ENCODE measurements at regions not wholly inside any gene's neighbourhood (a gene's known extent, or its start where the extent isn't known, plus 50 kb on each side); places are given as distances from the start of the nearest gene placed in this dataset.

- DNase-seq (no peak), ATAC-seq (no peak)
- Histone ChIP-seq H3K4me3 (no peak overlapping the region), H3K36me3 (ENCODE audit: low read depth) (no peaks in the 10 kb centered on the region), H3K9me3 (no peaks in the 10 kb centered on the region), H3K4me1 (ENCODE audit: low read depth) (no peaks in the 10 kb centered on the region)
- intact Hi-C loops (cut with DNase I, micrococcal nuclease) = no loop called here
- no peak for TF ChIP-seq CTCF (IDR thresholded peaks at IDR 0.05)
These were observed 95.4 kb upstream of the CNKSR3 start for GRCh38 chr6:154605882-154606370.

- intact Hi-C loops (cut with DNase I, micrococcal nuclease) = no loop called here
- DNase-seq (no peak), ATAC-seq (no peak)
- Histone ChIP-seq H3K4me1 (ENCODE audit: low read depth) (no peaks in the 10 kb centered on the region), H3K4me3 (no peak overlapping the region), H3K36me3 (ENCODE audit: low read depth) (no peaks in the 10 kb centered on the region), H3K9me3 (no peaks in the 10 kb centered on the region)
- no peak for TF ChIP-seq CTCF (IDR thresholded peaks at IDR 0.05)
These were observed 96.0 kb upstream of the CNKSR3 start for GRCh38 chr6:154606457-154606856.

- intact Hi-C loops (cut with DNase I, micrococcal nuclease) = no loop called here
- H3K4me3 ChIP-seq = no peak overlapping the region
- H3K36me3 ChIP-seq (ENCODE audit: low read depth) = no peaks in the 10 kb centered on the region
- ATAC-seq (no peak), DNase-seq (no peak)
- H3K9me3 ChIP-seq = no peaks in the 10 kb centered on the region
- TF ChIP-seq CTCF (IDR thresholded peaks at IDR 0.05) = no peak
- H3K4me1 ChIP-seq (ENCODE audit: low read depth) = no peaks in the 10 kb centered on the region
These were observed 96.4 kb upstream of the CNKSR3 start for GRCh38 chr6:154606860-154607259.

GRCh38 chr6:154611241-154611640 lies 100.8 kb upstream of the CNKSR3 start:
- intact Hi-C loops (cut with DNase I, micrococcal nuclease) = no loop called here
- Histone ChIP-seq H3K4me3 (no peak overlapping the region), H3K9me3 (no peaks in the 10 kb centered on the region), H3K36me3 (ENCODE audit: low read depth) (no peaks in the 10 kb centered on the region), H3K4me1 (ENCODE audit: low read depth) (peaks cover 3% of the 10 kb centered on the region)
- no peak for DNase-seq
- no peak for TF ChIP-seq CTCF (IDR thresholded peaks at IDR 0.05)
- ATAC-seq = no peak

- no peak for DNase-seq
- intact Hi-C loops (cut with DNase I, micrococcal nuclease) = no loop called here
These were observed 101.4 kb upstream of the CNKSR3 start for GRCh38 chr6:154611847-154612246.

More at GRCh38 chr6:154611847-154612246, 101.4 kb upstream of the CNKSR3 start:
- no peak for ATAC-seq
- Histone ChIP-seq H3K4me3 (no peak overlapping the region), H3K9me3 (no peaks in the 10 kb centered on the region), H3K4me1 (ENCODE audit: low read depth) (peaks cover 3% of the 10 kb centered on the region), H3K36me3 (ENCODE audit: low read depth) (no peaks in the 10 kb centered on the region)
- no peak for TF ChIP-seq CTCF (IDR thresholded peaks at IDR 0.05)

All from mucosa of descending colon (tissue), 3 donors.